Midbrain (tissue), 1 donor: ENCODE measurements at regions not wholly inside any gene's neighbourhood (a gene's known extent, or its start where the extent isn't known, plus 50 kb on each side); places are given as distances from the start of the nearest gene placed in this dataset.

ENCODE experiments used
- DNase-seq: peaks from one replicate; lab custom pipeline; 2025; lab: John Stamatoyannopoulos, UW

GRCh38 chr11:92276773-92277172, 52.2 kb downstream of the FAT3 start:
- DNase-seq, result no peak

GRCh38 chr11:92277871-92278270, 53.3 kb downstream of the FAT3 start:
- no peak for DNase-seq

GRCh38 chr11:92278791-92279433, 54.3 kb downstream of the FAT3 start:
- DNase-seq, result no peak

GRCh38 chr11:92284107-92284506, 59.5 kb downstream of the FAT3 start:
- no peak for DNase-seq

DNA sequence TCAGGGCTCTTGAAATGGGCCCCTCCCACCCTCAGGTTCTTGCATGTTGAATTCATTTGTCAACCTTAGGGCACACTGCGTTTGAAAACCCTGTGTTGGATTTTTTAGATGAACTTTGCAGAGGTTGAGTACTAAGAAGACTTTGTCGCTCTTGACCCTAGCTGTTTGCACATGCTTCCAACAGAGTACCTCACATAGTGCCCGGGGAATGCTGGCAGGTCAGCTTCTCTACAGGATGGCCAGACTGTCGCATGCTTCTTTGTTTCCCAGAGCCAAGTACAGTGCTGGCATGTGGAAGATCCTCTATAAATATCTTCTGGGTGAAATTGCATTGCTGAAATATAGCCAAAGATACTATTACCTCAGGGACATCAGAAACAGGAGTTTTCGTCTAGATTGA, 59.9 kb downstream of the FAT3 start:
- DNase-seq, result no peak

DNA sequence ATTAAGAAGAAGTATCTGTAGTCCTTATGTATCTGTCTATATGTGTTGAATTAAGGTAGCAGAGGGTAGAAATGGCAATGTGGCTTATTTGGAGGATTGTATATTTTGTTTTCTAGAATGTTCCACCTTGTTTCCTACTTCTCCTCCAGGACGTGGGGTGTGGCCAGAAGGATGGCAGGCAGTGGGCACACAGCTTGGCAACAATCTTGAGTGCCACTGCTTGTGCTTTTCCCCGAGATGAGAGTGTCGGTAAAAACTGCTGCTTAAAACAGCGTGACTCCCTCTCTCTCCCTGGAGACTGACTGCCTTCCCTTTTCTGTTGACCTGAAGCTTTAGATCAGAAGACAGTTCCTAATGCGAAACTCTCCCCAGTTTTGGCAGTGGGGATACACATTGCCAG, 61.2 kb downstream of the FAT3 start:
- DNase-seq, result no peak

- no peak for DNase-seq
Measured at GRCh38 chr11:92286709-92287108, 62.1 kb downstream of the FAT3 start.

- no peak for DNase-seq
Measured at GRCh38 chr11:92295175-92296137, 70.8 kb downstream of the FAT3 start.

DNA sequence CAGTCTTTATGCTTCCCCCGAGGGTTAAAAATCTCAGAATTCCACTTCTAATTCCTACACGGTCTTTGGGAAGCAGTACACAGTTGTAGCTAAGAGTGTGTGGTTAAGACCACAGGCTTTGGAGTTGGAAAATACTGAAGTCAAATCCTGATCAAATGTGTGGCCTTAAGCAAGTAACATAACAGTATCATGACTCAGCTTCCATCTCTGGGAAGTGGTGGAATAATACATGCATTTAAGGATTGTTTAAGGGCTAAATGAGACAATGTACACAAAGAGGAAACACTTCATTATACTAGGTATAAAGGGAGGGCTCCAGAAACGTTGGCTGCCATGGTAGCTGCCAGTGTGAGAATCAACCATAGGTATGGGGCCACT, 71.5 kb downstream of the FAT3 start:
- no peak for DNase-seq

- no peak for DNase-seq
Measured at GRCh38 chr11:92297567-92298553, 73.2 kb downstream of the FAT3 start.

GRCh38 chr11:92300876-92301275, 76.3 kb downstream of the FAT3 start:
- DNase-seq, result no peak

DNA sequence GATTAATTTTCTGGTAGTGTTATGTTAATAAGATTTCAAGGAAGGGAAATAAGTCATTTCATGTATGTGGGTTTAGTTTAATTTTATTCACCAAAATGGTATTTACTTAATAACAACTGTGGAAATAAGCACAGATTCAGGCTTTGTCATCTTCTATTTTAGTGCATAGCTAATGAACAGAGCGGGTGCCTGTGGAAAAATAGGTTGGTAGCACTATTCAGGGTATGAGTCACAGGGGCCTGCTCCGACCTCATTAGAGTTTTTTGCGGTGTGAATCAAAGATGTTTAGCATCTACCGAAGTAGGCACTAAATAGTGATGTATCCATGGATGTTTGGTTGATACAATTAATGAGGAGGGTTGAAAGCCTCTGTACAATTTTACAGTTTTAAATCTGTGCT, 78.2 kb downstream of the FAT3 start:
- no peak for DNase-seq

DNA sequence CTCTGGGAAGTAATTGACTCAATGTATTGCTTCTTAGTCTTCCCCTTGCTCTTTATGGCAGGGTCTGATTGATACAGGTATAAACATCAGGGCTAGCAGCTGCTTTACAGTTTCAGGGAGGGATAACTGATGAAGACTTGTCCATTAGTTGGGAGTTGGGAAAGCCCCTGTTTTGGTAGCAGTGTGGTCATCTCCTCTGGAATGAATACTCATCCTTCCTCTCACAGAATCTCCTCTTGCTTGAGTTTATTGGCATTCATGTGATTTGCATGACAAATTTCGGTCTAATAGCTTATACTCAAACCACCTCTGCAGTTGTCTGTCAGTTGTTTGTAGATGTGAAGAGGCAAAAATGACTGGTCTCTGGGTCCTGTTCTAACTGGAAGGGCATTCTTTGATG, 79.7 kb downstream of the FAT3 start:
- no peak for DNase-seq

DNA sequence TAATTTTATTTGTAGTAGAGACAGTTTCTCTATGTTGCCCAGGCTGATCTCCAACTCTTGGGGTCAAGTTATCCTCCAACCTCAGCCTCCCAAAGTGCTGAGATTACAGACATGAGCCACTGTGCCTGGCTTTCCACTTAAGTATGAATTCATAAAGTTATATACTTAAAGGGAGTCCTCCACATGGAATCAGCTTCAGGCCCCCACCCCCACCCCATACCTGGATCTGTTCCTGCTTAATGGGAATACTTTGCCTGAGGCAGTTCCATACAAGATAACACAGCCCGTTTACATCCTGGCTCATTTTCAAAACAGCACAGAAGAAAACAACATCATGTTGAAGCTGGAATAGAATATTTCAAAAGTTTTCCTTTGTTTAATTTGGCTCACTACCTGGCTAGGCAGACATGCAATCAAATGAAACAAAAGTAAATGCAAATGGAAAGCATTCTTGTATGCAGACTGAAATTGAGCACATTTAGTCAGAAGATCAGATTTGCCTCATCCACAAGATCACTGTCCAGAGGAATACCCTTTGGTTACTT, 82.4 kb downstream of the FAT3 start:
- no peak for DNase-seq

DNA sequence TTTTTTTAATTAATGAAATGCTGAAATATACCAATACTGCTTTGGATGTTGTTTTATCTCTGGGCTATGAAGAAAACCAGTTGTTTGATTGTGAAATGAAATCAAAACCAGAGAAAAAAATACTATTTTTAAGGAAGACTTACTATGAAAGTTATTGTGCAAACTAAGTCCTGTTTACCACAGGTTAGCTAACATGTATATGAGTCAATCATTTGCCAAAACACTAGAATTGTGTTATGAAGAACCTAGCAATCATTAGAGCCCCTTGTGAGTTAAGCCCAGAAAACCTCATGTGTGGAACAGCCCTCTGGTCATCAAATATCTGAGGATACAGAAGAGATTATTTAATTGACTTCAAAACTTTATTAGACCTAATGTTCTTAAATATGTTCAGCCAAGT, 83.7 kb downstream of the FAT3 start:
- DNase-seq, result no peak

DNA sequence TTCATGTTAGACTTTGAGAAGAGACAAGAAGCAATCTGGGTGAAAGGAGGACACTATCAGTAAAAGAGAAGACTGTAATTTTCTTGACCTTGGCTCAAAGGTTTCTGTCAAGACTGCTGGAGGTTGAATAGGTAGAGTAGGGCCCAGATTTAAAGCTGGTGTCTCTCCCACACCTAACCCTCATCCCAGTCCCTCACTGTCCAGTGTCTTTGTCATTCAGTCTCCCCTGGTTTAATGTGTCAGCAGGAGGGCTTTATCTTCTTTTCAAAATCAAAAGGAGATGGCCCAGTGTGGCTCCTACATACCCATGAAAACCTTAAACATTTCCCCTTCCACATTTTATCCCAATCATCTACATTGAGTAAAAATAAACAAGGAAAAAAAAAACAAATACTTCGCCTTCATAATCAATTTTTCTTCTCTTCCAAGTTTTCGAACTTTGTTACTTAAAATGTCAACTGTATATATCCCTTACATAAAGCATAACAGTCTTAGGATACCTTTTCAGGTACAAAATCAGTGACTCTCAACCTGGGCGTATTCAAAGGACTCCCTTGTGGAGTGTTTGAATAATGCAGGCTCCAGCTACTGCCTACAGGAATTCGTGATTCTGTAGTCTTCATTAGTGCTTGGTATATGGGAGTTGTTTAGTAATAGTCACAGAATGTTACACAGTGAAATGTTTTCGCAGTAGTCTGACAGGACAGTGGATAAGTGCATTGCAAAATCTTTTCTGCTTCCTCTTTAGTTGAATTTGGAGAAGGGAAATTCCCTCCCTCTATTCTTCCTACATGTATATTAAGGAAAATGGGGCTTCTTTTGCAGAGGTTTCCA, 87.2 kb downstream of the FAT3 start:
- DNase-seq, result no peak

GRCh38 chr11:92313784-92314183, 89.2 kb downstream of the FAT3 start:
- no peak for DNase-seq

DNA sequence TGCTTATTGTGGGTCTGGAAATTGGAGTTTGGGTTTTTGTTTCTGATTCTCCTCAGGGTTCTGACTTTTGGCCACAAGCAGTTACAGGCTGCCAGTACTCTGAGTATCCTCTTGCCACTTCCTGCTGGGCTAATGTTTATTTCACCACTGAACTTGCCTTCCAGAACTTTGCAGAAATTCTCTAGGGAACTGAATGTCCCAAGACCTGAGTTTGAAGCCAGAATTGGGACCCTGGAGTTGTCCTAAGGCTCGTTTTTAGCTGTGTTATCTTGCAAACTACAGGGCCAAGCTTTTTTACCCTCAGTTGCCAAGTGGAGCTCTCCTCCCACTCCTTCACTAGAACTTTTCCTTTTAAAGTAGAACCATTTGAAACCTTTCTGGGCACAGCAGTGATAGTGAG, 89.9 kb downstream of the FAT3 start:
- DNase-seq, result peak; percentile 16

DNA sequence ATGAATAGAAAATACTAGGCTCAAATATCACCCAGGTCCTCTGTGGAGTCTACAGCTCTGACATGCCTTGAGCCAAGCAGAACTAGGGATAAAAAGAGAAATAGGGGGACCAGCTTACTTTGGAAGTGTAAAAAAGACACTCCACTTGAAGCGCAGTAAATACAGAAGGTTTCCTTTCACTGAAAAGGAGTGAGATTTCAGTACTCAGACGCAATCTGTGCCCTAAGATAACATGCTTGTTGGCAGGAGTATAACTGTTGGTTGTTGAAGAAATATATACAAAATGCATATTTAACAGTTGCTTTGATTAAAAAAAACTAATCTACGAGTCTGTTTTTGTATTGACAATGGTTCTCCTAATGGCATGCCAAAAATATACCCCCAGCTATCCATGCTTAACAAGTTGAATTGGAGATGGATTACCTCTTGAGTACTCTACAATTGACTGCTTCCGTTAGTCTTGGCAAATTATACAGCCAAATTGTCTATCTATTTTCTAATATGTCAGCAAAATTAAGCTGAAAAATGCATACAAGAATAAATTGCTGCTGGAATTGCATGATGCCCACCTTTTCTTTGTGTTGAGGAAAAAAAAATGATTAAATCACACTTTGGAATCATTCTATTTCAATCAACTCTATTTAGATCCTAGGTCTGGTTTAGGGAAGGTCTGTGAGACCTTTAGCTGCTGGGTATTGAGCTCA, 91.6 kb downstream of the FAT3 start:
- no peak for DNase-seq

DNA sequence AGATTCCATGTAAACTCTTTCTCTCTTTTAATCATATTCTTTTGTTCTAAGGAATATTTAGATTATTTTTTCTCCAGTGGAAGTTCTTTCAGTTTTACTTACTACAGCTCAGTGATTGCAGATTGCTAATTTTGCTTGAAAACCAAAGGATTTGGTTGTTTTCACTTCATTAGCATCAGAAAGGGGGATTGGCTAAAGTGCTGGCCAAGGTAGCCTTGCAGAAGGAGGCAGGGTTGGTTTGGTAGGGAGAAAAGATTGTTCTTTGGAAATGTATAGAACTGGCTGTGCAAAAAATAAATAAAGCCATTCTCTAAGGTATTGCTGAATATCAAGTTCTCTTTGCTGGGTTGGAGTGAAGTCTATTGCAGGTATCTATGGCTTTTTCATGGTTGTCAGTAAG, 92.6 kb downstream of the FAT3 start:
- no peak for DNase-seq
